Stimulated activated CD8-positive, alpha-beta memory T cell treated with anti-CD3 and anti-CD28 coated beads, Interleukin-12 subunit alpha, Interleukin-12 subunit beta, amount 100 ng/mL, for 1 hour (primary cell): ENCODE measurements at regions not wholly inside any gene's neighbourhood (a gene's known extent, or its start where the extent isn't known, plus 50 kb on each side); places are given as distances from the start of the nearest gene placed in this dataset.
"Not testable (repeated sequence)": the region's sequence is repeated elsewhere in the genome, so short reads cannot be mapped to it uniquely, and the experiment has no call there.

Experiments
- DNase-seq: peaks from one replicate; pipeline ENCODE4 v3.0.0-alpha.2; 2020; ENCODE audit warnings: low read depth

GRCh38 chr7:6939126-6939525 is 113.1 kb upstream of the CCZ1B start:
- DNase-seq = not testable (repeated sequence)

- not testable (repeated sequence) for DNase-seq
Observed at GRCh38 chr7:6939896-6940295, 113.8 kb upstream of the CCZ1B start.

GRCh38 chr7:6946873-6947272 is 120.8 kb upstream of the CCZ1B start:
- DNase-seq = not testable (repeated sequence)

- DNase-seq = not testable (repeated sequence)
Observed at GRCh38 chr7:6950231-6950630, 124.2 kb upstream of the CCZ1B start.

GRCh38 chr7:6951553-6951952 is 125.5 kb upstream of the CCZ1B start:
- DNase-seq = not testable (repeated sequence)

DNA sequence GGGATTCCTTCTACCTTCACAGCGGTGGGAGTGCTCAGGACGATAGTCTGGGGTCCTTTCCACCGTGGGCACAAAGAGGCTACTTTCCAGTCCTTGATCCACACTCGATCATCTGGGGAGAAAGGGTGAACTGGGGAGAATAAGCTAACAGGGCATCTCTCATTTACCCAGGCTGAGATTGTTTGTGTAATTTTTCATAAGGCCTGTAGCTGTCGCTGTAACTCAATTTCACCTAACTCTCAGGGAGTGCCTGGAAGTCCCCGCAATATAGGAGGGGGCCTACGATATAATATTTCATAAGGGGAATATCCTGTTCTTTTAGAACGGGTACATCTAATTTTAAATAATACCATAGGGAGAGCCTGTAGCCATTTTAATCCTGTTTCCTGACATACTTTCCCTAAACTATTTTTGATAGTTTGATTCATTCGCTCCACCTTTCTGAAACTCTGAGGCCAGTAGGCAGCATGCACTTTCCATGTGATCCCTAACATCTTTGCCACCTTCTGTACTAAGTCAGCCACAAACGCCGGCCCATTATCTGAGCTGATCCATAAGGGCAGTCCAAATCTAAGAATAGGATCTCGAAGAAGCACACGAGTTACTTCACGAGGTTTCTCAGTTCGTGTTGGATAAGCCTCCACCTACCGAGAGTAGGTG is 127.2 kb upstream of the CCZ1B start:
- not testable (repeated sequence) for DNase-seq

DNA sequence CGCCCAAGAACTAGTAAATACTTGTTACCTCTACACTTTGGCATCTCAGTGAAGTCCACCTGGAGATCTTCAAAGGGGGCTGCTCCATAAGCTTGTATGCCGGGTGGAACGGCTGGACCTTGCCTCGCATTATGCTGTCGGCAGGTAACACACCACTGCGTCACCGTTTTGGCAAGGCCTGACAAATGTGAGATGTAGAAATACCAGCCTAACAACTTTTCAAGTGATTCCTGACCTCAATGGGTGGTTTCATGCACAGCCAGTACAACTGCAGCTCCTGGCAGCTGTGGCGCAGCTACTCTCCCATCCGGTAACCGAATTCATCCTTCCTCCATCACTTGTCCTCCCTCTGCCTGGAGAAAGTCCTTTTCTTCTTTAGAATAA is 127.7 kb upstream of the CCZ1B start:
- not testable (repeated sequence) for DNase-seq

GRCh38 chr7:6955385-6955784 is 129.3 kb upstream of the CCZ1B start:
- DNase-seq = not testable (repeated sequence)

DNA sequence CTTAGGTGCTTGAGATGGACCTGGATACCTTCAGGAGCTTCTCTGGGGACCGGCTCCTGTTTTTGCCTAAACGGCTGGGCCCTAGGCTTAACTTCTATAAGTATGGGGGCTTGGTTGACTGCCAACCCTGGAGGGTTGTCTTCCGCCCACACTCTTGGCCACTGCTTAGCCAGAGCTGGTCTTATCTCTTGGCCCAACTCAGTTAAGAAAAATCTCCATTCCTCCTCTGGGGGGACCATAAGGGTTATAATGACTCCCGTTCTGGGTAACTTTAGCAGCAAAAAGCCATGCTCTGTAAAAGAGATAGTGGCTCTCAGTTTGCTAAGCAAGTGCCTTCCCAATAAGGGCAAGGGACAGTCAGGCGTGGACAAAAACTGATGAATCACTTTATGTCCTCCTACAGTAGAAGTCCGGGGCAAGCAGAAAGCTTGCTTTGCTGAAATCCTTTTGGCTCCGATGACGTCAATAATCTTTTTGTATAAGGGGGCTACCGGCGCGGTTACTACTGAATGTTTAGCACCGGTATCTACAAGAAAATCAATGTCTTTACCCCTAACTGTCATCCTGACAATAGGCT is 130.0 kb upstream of the CCZ1B start:
- DNase-seq = not testable (repeated sequence)

GRCh38 chr7:6958371-6958770 is 132.3 kb upstream of the CCZ1B start:
- DNase-seq = not testable (repeated sequence)

GRCh38 chr7:6959942-6960341 is 133.9 kb upstream of the CCZ1B start:
- not testable (repeated sequence) for DNase-seq

GRCh38 chr7:6962871-6963270 is 136.8 kb upstream of the CCZ1B start:
- DNase-seq = not testable (repeated sequence)

GRCh38 chr7:6965051-6965450 is 139.0 kb upstream of the CCZ1B start:
- peak; percentile 50 for DNase-seq

GRCh38 chr7:6970180-6970579 is 144.1 kb upstream of the CCZ1B start:
- DNase-seq = not testable (repeated sequence)

GRCh38 chr7:6974876-6975275 is 148.8 kb upstream of the CCZ1B start:
- not testable (repeated sequence) for DNase-seq

- not testable (repeated sequence) for DNase-seq
Observed at GRCh38 chr7:6975346-6975745, 149.3 kb upstream of the CCZ1B start.

DNA sequence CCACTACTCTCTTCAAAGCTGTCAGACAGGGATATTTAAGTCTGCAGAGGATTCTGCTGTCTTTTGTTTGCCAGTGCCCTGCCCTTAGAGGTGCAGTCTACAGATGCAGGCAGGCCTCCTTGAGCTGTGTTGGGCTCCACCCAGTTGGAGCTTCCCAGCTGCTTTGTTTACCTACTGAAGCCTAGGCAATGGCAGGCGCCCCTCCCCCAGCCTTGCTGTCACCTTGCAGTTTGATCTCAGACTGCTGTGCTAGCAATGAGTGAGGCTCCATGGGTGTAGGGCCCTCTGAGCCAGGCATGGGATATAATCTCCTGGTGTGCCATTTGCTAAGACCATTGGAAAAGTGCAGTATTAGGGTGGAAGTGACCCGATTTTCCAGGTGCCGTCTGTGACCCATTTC is 151.3 kb upstream of the CCZ1B start:
- DNase-seq = not testable (repeated sequence)

GRCh38 chr7:6978326-6978725 is 152.3 kb upstream of the CCZ1B start:
- not testable (repeated sequence) for DNase-seq

- DNase-seq = not testable (repeated sequence)
Observed at GRCh38 chr7:6979456-6979855, 153.4 kb upstream of the CCZ1B start.

DNA sequence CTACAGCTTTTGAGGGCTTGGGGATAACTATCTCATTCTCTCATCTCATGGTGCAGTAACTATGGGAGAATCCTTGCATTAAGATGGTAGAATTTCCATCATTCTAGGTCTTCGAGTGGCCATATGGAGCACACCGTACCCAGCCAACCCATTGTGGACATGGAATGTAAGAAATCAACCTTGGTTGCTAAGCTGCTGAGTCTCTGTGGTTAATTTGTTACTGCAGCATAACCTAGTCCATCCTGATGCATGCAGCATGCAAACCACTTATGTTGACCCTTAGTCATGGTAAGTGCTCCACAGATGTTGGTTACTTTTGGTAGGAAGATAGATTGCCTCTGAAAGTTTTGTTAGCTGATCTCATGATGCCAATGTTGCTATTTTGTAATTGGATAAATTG is 156.3 kb upstream of the CCZ1B start:
- DNase-seq = not testable (repeated sequence)

- not testable (repeated sequence) for DNase-seq
Observed at GRCh38 chr7:6986892-6987291, 160.8 kb upstream of the CCZ1B start.

DNA sequence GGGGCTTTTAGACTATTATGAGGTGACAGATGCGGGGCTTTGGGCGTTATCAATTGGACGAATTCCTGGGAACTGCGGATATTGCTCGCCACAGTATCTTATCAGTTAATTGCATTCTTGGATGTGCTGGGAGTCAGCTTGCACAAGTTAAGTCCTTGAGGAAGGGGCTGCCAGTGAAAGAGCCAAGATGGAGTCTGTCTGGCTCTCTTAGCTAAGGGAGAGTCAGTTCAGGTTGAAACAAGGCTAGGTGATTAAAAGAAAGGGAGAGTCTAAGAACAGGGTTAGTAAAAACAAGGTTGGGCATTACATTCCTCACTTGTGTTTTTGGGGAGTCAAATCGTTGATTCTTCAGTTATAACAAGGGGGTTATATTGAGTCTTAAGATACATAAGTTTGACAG is 162.5 kb upstream of the CCZ1B start:
- not testable (repeated sequence) for DNase-seq

GRCh38 chr7:6989968-6990367 is 163.9 kb upstream of the CCZ1B start:
- not testable (repeated sequence) for DNase-seq
